ENCODE measurements at regions not wholly inside any gene's neighbourhood (a gene's known extent, or its start where the extent isn't known, plus 50 kb on each side); places are given as distances from the start of the nearest gene placed in this dataset.

- peak; percentile 15 for FAIRE-seq
- peaks cover 73% of the 10 kb centered on the region for H3K79me2 ChIP-seq (ENCODE audit: insufficient read depth, low read length)
- intact Hi-C loops (cut with micrococcal nuclease; ENCODE audit: unreplicated experiment) = no loop called here
- TF ChIP-seq, protein P1, sequence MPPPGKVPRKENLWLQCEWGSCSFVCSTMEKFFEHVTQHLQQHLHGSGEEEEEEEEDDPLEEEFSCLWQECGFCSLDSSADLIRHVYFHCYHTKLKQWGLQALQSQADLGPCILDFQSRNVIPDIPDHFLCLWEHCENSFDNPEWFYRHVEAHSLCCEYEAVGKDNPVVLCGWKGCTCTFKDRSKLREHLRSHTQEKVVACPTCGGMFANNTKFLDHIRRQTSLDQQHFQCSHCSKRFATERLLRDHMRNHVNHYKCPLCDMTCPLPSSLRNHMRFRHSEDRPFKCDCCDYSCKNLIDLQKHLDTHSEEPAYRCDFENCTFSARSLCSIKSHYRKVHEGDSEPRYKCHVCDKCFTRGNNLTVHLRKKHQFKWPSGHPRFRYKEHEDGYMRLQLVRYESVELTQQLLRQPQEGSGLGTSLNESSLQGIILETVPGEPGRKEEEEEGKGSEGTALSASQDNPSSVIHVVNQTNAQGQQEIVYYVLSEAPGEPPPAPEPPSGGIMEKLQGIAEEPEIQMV (CRISPR knock-in tag; IDR thresholded peaks at IDR 0.05; ENCODE audit: low read depth) = peak; percentile 67
- TF ChIP-seq ZNF441 (CRISPR knock-in tag; IDR thresholded peaks at IDR 0.05; ENCODE audit: borderline replicate concordance) (peak; percentile 43; the same call in 1 of the 2 replicates), ZBTB38 (CRISPR knock-in tag; IDR thresholded peaks at IDR 0.05) (peak; percentile 87), ZNF773 (CRISPR knock-in tag; IDR thresholded peaks at IDR 0.05; ENCODE audit: borderline replicate concordance) (no peak), TCF7 (IDR thresholded peaks at IDR 0.05; ENCODE audit: low read depth) (no peak), CBX2 (IDR thresholded peaks at IDR 0.05; ENCODE audit: low read depth, low read length) (no peak), CBX2 (CRISPR knock-in tag; IDR thresholded peaks at IDR 0.05; ENCODE audit: low read depth) (peak; percentile 46; the same call in 1 of the 2 replicates), NCOR1 (IDR thresholded peaks at IDR 0.05; ENCODE audit: borderline replicate concordance, low read length) (no peak), ETV6 (CRISPR knock-in tag; conservative IDR thresholded peaks at IDR 0.05) (no peak), ZNF605 (CRISPR knock-in tag; IDR thresholded peaks at IDR 0.05) (no peak), CREM (IDR thresholded peaks at IDR 0.05) (no peak; the same call in 1 of the 2 replicates), CREM (CRISPR knock-in tag; IDR thresholded peaks at IDR 0.05) (no peak), CSRNP1 (CRISPR knock-in tag; IDR thresholded peaks at IDR 0.05) (peak; percentile 74; the same call in 1 of the 2 replicates), MTF2 (CRISPR knock-in tag; IDR thresholded peaks at IDR 0.05; ENCODE audit: borderline replicate concordance) (no peak), ZFP1 (CRISPR knock-in tag; IDR thresholded peaks at IDR 0.05) (no peak), ZSCAN30 (CRISPR knock-in tag; IDR thresholded peaks at IDR 0.05) (no peak), GATAD2A (CRISPR knock-in tag; IDR thresholded peaks at IDR 0.05) (peak; percentile 86), NR0B2 (CRISPR knock-in tag; IDR thresholded peaks at IDR 0.05) (0 out of 2 replicates have a peak, but pooled peaks have one; percentile 48), ZFP90 (CRISPR knock-in tag; IDR thresholded peaks at IDR 0.05; ENCODE audit: borderline replicate concordance) (0 out of 2 replicates have a peak, but pooled peaks have one; percentile 88)
- TF ChIP-seq, protein P2, sequence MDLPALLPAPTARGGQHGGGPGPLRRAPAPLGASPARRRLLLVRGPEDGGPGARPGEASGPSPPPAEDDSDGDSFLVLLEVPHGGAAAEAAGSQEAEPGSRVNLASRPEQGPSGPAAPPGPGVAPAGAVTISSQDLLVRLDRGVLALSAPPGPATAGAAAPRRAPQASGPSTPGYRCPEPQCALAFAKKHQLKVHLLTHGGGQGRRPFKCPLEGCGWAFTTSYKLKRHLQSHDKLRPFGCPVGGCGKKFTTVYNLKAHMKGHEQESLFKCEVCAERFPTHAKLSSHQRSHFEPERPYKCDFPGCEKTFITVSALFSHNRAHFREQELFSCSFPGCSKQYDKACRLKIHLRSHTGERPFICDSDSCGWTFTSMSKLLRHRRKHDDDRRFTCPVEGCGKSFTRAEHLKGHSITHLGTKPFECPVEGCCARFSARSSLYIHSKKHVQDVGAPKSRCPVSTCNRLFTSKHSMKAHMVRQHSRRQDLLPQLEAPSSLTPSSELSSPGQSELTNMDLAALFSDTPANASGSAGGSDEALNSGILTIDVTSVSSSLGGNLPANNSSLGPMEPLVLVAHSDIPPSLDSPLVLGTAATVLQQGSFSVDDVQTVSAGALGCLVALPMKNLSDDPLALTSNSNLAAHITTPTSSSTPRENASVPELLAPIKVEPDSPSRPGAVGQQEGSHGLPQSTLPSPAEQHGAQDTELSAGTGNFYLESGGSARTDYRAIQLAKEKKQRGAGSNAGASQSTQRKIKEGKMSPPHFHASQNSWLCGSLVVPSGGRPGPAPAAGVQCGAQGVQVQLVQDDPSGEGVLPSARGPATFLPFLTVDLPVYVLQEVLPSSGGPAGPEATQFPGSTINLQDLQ (CRISPR knock-in tag; IDR thresholded peaks at IDR 0.05) = no peak; the same call in 1 of the 2 replicates
Observed at GRCh38 chr17:77304746-77305473, 164.1 kb downstream of the SEC14L1 start.

More at GRCh38 chr17:77304746-77305473, 164.1 kb downstream of the SEC14L1 start:
- Histone ChIP-seq H3K27me3 (ENCODE audit: control insufficient read depth in 1 of 2, insufficient read depth in 2 of 2, low read length in 2 of 2) (no peaks in the 10 kb centered on the region), H3K36me3 (replicated peaks in 1 of 2; ENCODE audit: control insufficient read depth in 1 of 2, insufficient read depth in 2 of 2, low read length in 2 of 2) (peaks cover 12 to 30% of the 10 kb centered on the region in 2 experiments; a peak in 3 of 5 replicates), H3K4me1 (ENCODE audit: insufficient read depth, low read length) (peaks cover 65% of the 10 kb centered on the region), H3K27ac (ENCODE audit: extremely low read length, insufficient read depth, low read length) (peak overlapping the region; percentile 18), H3K9ac (ENCODE audit: insufficient read depth, low read depth, low read length) (peak overlapping the region; percentile 13; the same call in 1 of the 2 replicates), H2AFZ (ENCODE audit: low read length) (no peak overlapping the region), H3K4me3 (replicated peaks in 1 of 3; ENCODE audit: insufficient read depth in 1 of 3, low read depth in 2 of 3, low read length in 3 of 3) (no peak overlapping the region), H3K4me2 (ENCODE audit: low read depth, low read length) (peak overlapping the region; percentile 26), H4K20me1 (ENCODE audit: insufficient read depth, low read length) (peaks cover 44% of the 10 kb centered on the region; the same call in 1 of the 2 replicates), H3K9me3 (ENCODE audit: low read length) (no peaks in the 10 kb centered on the region)
- peak; percentile 72 for DNase-seq (ENCODE audit: low spot score)
- peak; percentile 24 for ATAC-seq
- 51% methylated on average over 19 of the region's 21 CpGs for WGBS (ENCODE audit: low lambda C conversion rate)
- POLR2A ChIA-PET = interaction anchor here (0.7 to 4.8 kb wide), 8 partner anchors 9 to 155 kb away, joined by 3 to 80 read pairs (median 3); no protein-coding TSS in a partner anchor
- no TSS peak for BruUV-seq (replicated peaks)
- CTCF ChIA-PET (ENCODE audit: low intra/inter-chr PET ratio, low total read pairs) = no interaction called here
- in situ Hi-C loops (cut with HindIII; ENCODE audit: extremely low pct_ligation_motif_present, low pct_unique_long_range_greater_than_20kb) = no loop called here

Data from HepG2 (cell line).